ENCODE measurements at regions not wholly inside any gene's neighbourhood (a gene's known extent, or its start where the extent isn't known, plus 50 kb on each side); places are given as distances from the start of the nearest gene placed in this dataset.

DNA sequence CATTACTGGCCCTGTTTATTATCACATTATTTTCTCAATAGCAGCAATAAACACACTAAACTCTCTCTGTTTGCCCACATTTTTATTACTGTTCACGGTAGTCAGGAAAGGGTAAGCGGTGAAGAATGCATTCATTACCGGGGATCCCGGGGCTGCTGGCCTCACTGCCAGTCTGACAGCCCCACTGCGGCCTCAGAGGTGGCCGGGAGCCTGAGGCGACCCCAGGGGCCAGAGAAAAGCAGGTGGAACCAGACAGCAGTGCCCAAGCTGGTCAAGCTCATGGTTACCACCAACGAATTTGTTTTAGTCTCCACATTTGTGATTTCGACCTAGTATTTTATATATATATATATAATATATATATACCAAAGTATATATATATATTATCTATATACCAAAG is 127.7 kb downstream of the LRATD1 start:
- no peak overlapping the region for H3K4me3 ChIP-seq (ENCODE audit: low read depth, low read length)
- TF ChIP-seq, protein P1, sequence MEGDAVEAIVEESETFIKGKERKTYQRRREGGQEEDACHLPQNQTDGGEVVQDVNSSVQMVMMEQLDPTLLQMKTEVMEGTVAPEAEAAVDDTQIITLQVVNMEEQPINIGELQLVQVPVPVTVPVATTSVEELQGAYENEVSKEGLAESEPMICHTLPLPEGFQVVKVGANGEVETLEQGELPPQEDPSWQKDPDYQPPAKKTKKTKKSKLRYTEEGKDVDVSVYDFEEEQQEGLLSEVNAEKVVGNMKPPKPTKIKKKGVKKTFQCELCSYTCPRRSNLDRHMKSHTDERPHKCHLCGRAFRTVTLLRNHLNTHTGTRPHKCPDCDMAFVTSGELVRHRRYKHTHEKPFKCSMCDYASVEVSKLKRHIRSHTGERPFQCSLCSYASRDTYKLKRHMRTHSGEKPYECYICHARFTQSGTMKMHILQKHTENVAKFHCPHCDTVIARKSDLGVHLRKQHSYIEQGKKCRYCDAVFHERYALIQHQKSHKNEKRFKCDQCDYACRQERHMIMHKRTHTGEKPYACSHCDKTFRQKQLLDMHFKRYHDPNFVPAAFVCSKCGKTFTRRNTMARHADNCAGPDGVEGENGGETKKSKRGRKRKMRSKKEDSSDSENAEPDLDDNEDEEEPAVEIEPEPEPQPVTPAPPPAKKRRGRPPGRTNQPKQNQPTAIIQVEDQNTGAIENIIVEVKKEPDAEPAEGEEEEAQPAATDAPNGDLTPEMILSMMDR (IDR thresholded peaks at IDR 0.05; ENCODE audit: insufficient read depth, low read length) = no peak
- DNase-seq (ENCODE audit: low read depth) = no peak

DNA sequence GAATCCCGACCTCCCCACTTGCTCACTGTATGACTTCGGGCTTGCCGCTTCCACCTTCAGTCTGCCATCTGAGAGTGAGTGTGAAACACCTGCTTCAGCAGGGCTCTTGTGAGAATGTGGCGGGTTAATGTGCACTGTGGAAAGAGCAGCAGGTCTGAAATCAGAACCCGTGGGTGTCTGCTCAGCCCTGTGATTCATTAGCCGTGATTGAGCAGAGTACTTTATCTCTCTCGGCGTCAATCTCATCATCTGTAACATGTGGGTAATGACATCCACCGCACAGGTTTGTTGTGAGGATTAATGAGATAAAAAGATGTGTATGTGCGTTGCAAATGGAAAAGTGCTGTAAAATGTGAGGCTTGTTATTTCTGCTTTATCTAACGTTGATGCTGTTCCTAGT is 128.6 kb downstream of the LRATD1 start:
- TF ChIP-seq, protein P1 (IDR thresholded peaks at IDR 0.05; ENCODE audit: insufficient read depth, low read length) = no peak
- no peak overlapping the region for H3K4me3 ChIP-seq (ENCODE audit: low read depth, low read length)
- no peak for DNase-seq (ENCODE audit: low read depth)

DNA sequence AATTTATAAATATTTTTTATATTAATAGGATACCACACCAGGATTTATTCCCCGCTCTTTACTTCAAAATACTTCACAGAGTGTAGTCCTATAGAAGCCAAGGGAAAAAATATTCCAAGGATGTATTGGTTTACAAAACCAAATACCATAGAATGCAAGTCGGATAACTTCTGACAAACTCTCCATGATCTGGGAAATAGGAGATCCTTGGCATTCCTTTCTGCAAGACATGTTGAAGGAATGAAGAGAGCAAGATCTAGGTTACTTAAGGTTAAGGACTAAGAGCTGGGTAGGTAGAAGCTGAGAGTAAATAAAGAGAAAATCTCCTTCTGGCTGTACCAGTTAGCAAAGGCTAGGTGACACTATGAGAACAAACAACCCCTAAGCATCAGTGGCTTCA is 141.2 kb downstream of the LRATD1 start:
- TF ChIP-seq, protein P1 (IDR thresholded peaks at IDR 0.05; ENCODE audit: insufficient read depth, low read length) = no peak
- no peak overlapping the region for H3K4me3 ChIP-seq (ENCODE audit: low read depth, low read length)
- no peak for DNase-seq (ENCODE audit: low read depth)

DNA sequence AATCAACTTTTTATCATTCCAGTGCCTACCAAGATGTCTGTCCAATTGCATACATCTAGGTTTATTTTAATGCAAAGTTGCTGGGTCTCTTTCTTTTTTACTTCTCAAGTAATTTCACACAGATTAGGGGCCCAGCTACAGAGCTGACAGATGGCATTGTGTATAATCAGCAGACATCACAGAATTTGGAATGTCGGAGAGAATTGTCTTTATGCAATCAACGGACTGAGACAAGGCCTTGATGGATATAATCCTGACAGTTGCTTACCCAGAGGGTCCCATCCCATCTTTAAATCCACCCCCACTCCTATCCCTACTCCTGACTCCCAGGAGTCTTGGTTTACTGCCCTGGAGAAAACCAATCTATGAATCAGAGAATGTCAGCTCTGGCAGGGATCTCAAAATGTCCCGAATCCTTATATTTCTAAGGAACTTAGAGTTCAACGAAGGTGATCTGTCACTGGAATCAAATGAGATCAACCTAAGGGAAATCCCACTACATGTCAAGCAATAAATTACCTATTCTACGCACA is 142.0 kb downstream of the LRATD1 start:
- TF ChIP-seq, protein P1 (IDR thresholded peaks at IDR 0.05; ENCODE audit: insufficient read depth, low read length) = no peak
- no peak overlapping the region for H3K4me3 ChIP-seq (ENCODE audit: low read depth, low read length)
- no peak for DNase-seq (ENCODE audit: low read depth)

DNA sequence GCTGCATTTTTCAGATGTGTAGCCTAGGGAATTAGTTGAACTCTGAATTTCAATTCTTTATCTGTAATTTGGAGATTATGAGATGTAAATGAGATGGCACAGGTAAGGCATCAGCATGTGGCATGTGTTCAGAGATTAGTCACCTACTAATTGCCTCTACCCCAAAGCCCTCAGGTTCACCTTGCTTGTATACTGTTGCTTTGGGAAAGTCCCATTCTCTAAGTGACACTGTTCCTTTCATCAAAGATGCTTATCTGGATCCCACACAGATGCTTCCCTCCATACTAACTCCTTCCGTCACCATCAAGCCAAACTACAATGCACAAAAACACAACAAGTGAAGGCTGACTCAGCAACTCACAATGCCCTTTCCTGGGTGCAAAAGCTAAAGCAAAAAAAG is 143.7 kb downstream of the LRATD1 start:
- DNase-seq (ENCODE audit: low read depth) = no peak
- TF ChIP-seq, protein P1 (IDR thresholded peaks at IDR 0.05; ENCODE audit: insufficient read depth, low read length) = no peak
- H3K4me3 ChIP-seq (ENCODE audit: low read depth, low read length) = no peak overlapping the region

DNA sequence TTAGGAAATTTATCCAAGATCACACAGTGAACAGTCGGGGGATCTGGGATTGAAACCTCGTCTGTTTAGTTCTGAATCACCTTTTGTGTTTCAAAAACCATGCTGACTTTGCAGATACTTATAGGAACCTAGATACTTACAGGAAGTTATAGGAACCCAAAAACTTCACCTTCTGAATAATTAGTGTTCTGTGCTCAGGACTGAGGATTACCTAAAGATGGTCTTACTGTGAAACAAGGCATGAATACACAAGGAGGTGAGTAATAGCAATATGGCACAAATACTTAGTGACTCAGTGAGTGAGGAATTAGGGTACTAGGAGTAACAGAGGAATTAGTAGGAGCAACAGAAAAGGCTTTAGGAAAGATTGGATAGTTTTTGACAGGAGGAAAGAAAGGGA is 145.5 kb downstream of the LRATD1 start:
- no peak for DNase-seq (ENCODE audit: low read depth)
- no peak overlapping the region for H3K4me3 ChIP-seq (ENCODE audit: low read depth, low read length)
- TF ChIP-seq, protein P1 (IDR thresholded peaks at IDR 0.05; ENCODE audit: insufficient read depth, low read length) = no peak

DNA sequence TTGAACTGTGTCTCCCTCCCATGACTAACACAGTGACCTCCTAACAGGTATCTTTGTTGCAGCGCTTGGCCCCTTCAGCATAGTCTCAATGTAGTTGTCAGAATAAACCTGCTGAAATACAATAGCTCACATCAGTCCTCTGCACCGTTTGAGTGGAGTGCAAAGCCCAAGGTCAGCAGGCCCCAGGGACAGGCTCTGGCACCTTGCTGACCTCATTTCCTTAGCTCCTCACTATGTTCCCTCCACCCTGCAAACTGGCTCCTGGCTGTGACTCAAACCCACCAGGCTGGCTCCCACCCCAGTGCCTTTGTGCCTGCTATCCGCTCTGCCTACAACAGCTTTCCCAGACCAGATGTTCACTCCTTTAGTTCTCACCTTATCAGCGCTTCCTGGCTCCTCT is 146.7 kb downstream of the LRATD1 start:
- DNase-seq (ENCODE audit: low read depth) = no peak
- TF ChIP-seq, protein P1 (IDR thresholded peaks at IDR 0.05; ENCODE audit: insufficient read depth, low read length) = no peak
- no peak overlapping the region for H3K4me3 ChIP-seq (ENCODE audit: low read depth, low read length)

All from fibroblast of the aortic adventitia (primary cell).